Gastroesophageal sphincter (tissue), 4 donors: ENCODE measurements at regions not wholly inside any gene's neighbourhood (a gene's known extent, or its start where the extent isn't known, plus 50 kb on each side); places are given as distances from the start of the nearest gene placed in this dataset.

Source experiments
- ATAC-seq: fragments of 150-250 bp; one replicate; pipeline ENCODE4 v1.9.1; 2016; ENCODE audit warnings: mild to moderate bottlenecking, moderate library complexity
- H3K27ac ChIP-seq, 4 donors: fragments of 200-600 bp; sonication (generic) in 3 of 4; 1 replicate in 3 of 4; 2 replicates in 1 of 4; pipeline ENCODE4 v1.5.1; 2016 to 2019
- H3K27me3 ChIP-seq: fragments of 200-600 bp; sonication (generic); one replicate; pipeline ENCODE4 v1.5.1; 2019
- H3K36me3 ChIP-seq, 2 donors: fragments of 200-600 bp; sonication (generic); one replicate each; pipeline ENCODE4 v1.5.1; 2019; ENCODE audit warnings: control low read depth in 1 of 2
- H3K4me1 ChIP-seq, 3 donors: fragments of 200-600 bp; sonication (generic); 1 replicate in 2 of 3; 2 replicates in 1 of 3; pipeline ENCODE4 v1.5.1; 2016 to 2019; ENCODE audit warnings: control low read depth in 2 of 3
- H3K4me3 ChIP-seq, 2 donors: fragments of 200-600 bp; sonication (generic); one replicate each; pipeline ENCODE4 v1.5.1; 2019; ENCODE audit warnings: mild to moderate bottlenecking in 1 of 2, moderate library complexity in 1 of 2
- H3K9me3 ChIP-seq, 3 donors: fragments of 200-600 bp; sonication (generic); one replicate each; pipeline ENCODE4 v1.5.1; 2017 to 2019; ENCODE audit warnings: control low read depth in 2 of 3
- CTCF ChIP-seq, 4 experiments: fragments of 200-600 bp in 2 of 4; fragments of 450-650 bp in 2 of 4; sonication (generic) in 1 of 4; IDR thresholded peaks; one replicate each; pipeline ENCODE4 v1.5.1; 2017 to 2019; ENCODE audit warnings: antibody characterized with exemption in 4 of 4, mild to moderate bottlenecking in 2 of 4, moderate library complexity in 2 of 4
- EP300 ChIP-seq: sonication (generic); formaldehyde crosslinking; IDR thresholded peaks from one replicate; pipeline ENCODE4 v1.6.1; 2017; ENCODE audit warnings: antibody characterized with exemption, mild to moderate bottlenecking
- POLR2A ChIP-seq, 2 donors: fragments of 450-650 bp; IDR thresholded peaks; one replicate each; pipeline ENCODE4 v1.6.1; 2017; ENCODE audit warnings: antibody characterized with exemption in 2 of 2, mild to moderate bottlenecking in 2 of 2, moderate library complexity in 1 of 2
- POLR2AphosphoS5 ChIP-seq: sonication (generic); formaldehyde crosslinking; IDR thresholded peaks from one replicate; pipeline ENCODE4 v1.6.1; 2017; ENCODE audit warnings: antibody characterized with exemption
- WGBS, 2 donors: methylation state at CpG; one replicate each; pipeline ENCODE4 v1.1.5; 2018; ENCODE audit warnings: low coverage in 1 of 2; 5-methylcytosine and 5-hydroxymethylcytosine counted together

GRCh38 chr12:84807249-84807648, 105.3 kb downstream of the SLC6A15 start:
- H3K27ac ChIP-seq = no peak overlapping the region
- no peak overlapping the region for H3K4me3 ChIP-seq
- no peak for ATAC-seq
- TF ChIP-seq POLR2A (IDR thresholded peaks at IDR 0.05) (no peak), POLR2AphosphoS5 (no peak), EP300 (no peak), CTCF (IDR thresholded peaks at IDR 0.05) (no peak)
- H3K36me3 ChIP-seq = no peaks in the 10 kb centered on the region
- H3K4me1 ChIP-seq = no peaks in the 10 kb centered on the region
- H3K9me3 ChIP-seq = no peaks in the 10 kb centered on the region
- H3K27me3 ChIP-seq = no peaks in the 10 kb centered on the region

GRCh38 chr12:84805474-84805858, 107.1 kb downstream of the SLC6A15 start:
- Histone ChIP-seq H3K36me3 (no peaks in the 10 kb centered on the region), H3K9me3 (no peaks in the 10 kb centered on the region), H3K27me3 (no peaks in the 10 kb centered on the region), H3K27ac (no peak overlapping the region), H3K4me3 (no peak overlapping the region), H3K4me1 (no peaks in the 10 kb centered on the region)
- WGBS, 2 donors = 48 to 67% methylated on average over 1 to 2 of the region's 2 CpGs
- TF ChIP-seq POLR2AphosphoS5 = no peak
- no peak for TF ChIP-seq EP300
- TF ChIP-seq POLR2A (IDR thresholded peaks at IDR 0.05) = no peak
- no peak for TF ChIP-seq CTCF (IDR thresholded peaks at IDR 0.05)
- no peak for ATAC-seq

- Histone ChIP-seq H3K9me3 (no peaks in the 10 kb centered on the region), H3K4me3 (no peak overlapping the region), H3K36me3 (no peaks in the 10 kb centered on the region), H3K27ac (no peak overlapping the region), H3K4me1 (no peaks in the 10 kb centered on the region), H3K27me3 (no peaks in the 10 kb centered on the region)
- 66 to 76% methylated on average over 6 of the region's 6 CpGs for WGBS, 2 donors
- ATAC-seq = no peak
- TF ChIP-seq EP300 = no peak
- TF ChIP-seq POLR2AphosphoS5 = no peak
- TF ChIP-seq CTCF (IDR thresholded peaks at IDR 0.05) = no peak
- TF ChIP-seq POLR2A (IDR thresholded peaks at IDR 0.05) = no peak
These were observed 107.7 kb downstream of the SLC6A15 start for GRCh38 chr12:84804691-84805473.

GRCh38 chr12:84803661-84804060, 108.9 kb downstream of the SLC6A15 start:
- Histone ChIP-seq H3K4me3 (no peak overlapping the region), H3K4me1 (no peaks in the 10 kb centered on the region), H3K9me3 (no peaks in the 10 kb centered on the region), H3K27ac (no peak overlapping the region), H3K27me3 (no peaks in the 10 kb centered on the region), H3K36me3 (no peaks in the 10 kb centered on the region)
- no peak for TF ChIP-seq POLR2A (IDR thresholded peaks at IDR 0.05)
- ATAC-seq = no peak
- WGBS, 2 donors = 58% methylated on average over 1 of the region's 1 CpG; no CpG with 5 or more reads in 1 of the 2 donors

- no peaks in the 10 kb centered on the region for H3K9me3 ChIP-seq
- no peak overlapping the region for H3K4me3 ChIP-seq
- no peaks in the 10 kb centered on the region for H3K4me1 ChIP-seq
- ATAC-seq = no peak
- TF ChIP-seq CTCF (IDR thresholded peaks at IDR 0.05) = no peak
- no peak for TF ChIP-seq EP300
- no peaks in the 10 kb centered on the region for H3K27me3 ChIP-seq
- H3K36me3 ChIP-seq = no peaks in the 10 kb centered on the region
- no peak overlapping the region for H3K27ac ChIP-seq
These were observed 110.4 kb downstream of the SLC6A15 start for GRCh38 chr12:84802161-84802560.
